Fibroblast of the aortic adventitia (primary cell): ENCODE measurements at regions not wholly inside any gene's neighbourhood (a gene's known extent, or its start where the extent isn't known, plus 50 kb on each side); places are given as distances from the start of the nearest gene placed in this dataset.

Experiments used
- DNase-seq: peaks from one replicate; pipeline ENCODE4 v3.0.0-alpha.2; 2010; ENCODE audit warnings: low read depth
- H3K4me3 ChIP-seq: 2 replicates; pipeline ENCODE4 v1.5.1; 2011; ENCODE audit warnings: low read depth, mild to moderate bottlenecking, control low read depth, low read length, moderate library complexity
- TF ChIP-seq, protein P1 (sequence below): IDR thresholded peaks from 2 replicates; pipeline ENCODE4 v1.5.1; 2011; ENCODE audit warnings: mild to moderate bottlenecking, low read length, control low read depth, inconsistent platforms; ENCODE audit not compliant: insufficient read depth

DNA sequence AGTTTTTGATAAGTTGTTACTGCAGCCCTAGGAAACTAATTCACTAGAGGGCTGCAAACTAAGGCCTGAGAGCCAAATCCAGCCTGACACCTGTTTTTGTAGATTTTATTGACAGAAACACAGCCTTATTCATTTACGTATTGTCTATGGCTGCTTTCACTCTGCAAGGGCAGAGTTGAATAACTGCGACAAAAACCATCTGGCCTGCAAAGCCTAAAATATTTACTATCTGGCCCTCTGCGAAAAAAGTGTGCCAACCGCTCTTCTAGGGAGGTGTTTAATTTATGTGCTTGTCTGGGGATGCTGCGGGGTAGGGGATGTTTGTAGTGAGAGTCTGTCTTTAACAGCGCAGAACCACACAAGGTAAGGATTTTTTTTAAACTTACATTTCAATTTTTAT, 165.0 kb upstream of the RBFOX1 start:
- no peak overlapping the region for H3K4me3 ChIP-seq
- TF ChIP-seq, protein P1, sequence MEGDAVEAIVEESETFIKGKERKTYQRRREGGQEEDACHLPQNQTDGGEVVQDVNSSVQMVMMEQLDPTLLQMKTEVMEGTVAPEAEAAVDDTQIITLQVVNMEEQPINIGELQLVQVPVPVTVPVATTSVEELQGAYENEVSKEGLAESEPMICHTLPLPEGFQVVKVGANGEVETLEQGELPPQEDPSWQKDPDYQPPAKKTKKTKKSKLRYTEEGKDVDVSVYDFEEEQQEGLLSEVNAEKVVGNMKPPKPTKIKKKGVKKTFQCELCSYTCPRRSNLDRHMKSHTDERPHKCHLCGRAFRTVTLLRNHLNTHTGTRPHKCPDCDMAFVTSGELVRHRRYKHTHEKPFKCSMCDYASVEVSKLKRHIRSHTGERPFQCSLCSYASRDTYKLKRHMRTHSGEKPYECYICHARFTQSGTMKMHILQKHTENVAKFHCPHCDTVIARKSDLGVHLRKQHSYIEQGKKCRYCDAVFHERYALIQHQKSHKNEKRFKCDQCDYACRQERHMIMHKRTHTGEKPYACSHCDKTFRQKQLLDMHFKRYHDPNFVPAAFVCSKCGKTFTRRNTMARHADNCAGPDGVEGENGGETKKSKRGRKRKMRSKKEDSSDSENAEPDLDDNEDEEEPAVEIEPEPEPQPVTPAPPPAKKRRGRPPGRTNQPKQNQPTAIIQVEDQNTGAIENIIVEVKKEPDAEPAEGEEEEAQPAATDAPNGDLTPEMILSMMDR: no peak
- DNase-seq: no peak

DNA sequence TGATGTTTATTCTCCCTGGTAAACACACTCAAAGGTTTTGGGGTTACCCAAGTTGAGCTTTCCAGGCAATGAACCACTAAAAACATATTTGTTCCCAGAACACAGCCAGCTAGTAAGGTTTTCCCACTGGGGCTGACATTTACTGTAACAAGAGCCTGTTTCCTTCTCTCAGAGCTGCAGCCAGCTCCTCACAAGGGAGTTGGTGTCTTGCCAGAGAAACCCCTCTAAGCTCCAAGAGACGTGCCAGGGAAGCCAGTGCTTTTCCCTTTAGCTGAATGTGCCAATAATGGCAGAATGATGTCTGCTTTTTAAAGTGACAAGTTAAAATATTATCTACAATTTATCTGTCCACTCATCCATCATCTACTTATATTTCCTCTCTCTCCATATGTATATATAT, 170.8 kb upstream of the RBFOX1 start:
- TF ChIP-seq, protein P1: no peak
- no peak overlapping the region for H3K4me3 ChIP-seq
- no peak for DNase-seq

DNA sequence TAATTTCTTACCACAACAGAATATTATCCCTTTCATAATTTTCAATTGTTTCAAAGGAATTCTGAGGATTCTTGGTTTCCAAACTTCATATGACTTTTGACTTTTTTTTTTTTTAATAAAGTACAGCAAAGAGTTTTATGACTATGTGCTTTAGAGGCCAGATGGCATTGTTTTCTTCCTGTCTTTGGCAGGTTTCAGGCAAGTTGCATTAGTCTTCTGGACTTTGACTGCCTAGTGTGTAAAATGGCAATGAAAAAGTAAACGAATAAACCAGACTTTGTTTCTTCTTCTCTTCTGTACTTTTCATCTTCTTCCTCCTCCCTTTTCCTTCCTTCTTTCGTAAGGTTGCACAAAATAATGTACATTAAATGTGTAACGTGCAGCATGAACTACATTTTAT, 172.6 kb upstream of the RBFOX1 start:
- H3K4me3 ChIP-seq: no peak overlapping the region
- no peak for DNase-seq
- TF ChIP-seq, protein P1: no peak

DNA sequence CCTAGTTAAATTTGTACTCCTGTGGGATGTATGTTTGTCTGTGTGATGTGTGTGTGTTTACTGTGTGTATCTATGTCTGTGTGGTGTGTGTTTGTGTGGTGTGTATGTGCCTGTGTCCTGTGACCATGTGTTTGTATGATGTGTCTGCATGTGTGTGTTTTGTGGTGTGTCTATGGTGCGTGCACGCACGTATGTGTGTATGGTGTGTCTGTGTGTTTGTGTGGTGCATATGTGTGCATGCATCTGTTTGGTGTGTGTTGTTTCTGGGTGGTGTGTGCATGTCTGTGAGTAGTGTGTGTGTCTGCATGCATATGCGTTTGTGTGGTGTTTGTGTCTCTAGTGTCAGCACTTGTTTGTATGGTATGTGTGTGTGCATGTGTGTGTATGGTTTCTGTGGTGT, 174.2 kb upstream of the RBFOX1 start:
- DNase-seq: no peak
- no peak overlapping the region for H3K4me3 ChIP-seq
- TF ChIP-seq, protein P1: no peak

DNA sequence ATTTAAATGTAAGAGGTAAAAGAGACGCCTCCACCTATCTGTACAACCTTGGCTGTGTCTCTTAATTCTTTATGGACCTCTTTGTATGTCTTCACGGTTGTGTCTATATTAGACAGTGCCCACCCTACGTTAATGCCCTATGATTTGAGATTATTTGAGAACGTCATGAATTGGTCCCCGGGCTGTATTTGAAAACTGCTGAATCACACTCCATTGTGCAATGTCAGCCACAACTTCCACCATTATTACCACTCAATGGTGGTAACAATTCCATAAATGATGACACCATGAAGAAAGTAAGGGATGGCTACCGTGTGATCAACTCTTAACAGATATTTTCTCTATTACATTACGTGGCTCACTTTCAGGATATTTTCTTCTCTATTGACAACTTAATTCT, 182.4 kb upstream of the RBFOX1 start:
- DNase-seq: no peak
- no peak overlapping the region for H3K4me3 ChIP-seq
- TF ChIP-seq, protein P1: no peak

DNA sequence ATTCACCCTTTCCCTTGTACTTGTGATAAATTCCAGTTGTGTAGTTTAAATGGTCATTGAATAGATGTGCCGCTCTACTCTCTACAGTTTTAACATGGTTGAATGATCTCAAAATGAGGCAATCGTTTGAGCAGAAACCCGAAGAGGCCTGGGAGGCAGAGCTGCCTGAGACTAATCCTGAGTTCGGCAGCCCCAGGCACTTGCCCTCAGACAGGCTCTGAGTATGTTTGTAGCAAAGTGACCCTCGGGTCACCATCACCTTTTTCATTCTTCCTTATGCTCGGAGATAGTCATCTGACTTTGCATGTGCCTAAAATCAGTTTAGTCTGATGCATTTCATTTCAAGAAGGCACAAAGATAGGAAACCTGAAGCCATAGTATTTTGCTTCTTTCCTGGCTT, 184.0 kb upstream of the RBFOX1 start:
- TF ChIP-seq, protein P1: no peak
- no peak for DNase-seq
- no peak overlapping the region for H3K4me3 ChIP-seq

DNA sequence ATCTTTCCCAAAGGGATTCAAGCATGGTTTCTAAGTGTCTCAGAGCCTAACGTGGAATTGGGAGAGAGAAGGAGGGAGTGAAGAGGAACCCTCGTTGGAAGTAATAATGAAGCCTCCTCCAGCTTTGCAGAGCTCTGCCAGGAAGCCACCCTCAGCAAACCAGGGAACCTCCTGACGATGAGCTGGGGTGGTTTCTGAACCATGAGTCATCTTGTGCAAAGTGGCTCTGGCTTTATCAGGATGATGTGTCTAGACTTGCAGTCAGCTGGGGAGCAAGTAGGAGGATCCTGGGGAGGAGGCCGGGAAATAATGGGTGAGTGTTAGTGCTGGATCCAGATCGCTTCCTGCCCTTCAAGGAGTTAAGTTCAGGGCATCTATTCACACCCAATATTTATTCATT, 191.7 kb upstream of the RBFOX1 start:
- TF ChIP-seq, protein P1: no peak
- DNase-seq: no peak
- H3K4me3 ChIP-seq: no peak overlapping the region
